ENCODE measurements at regions not wholly inside any gene's neighbourhood (a gene's known extent, or its start where the extent isn't known, plus 50 kb on each side); places are given as distances from the start of the nearest gene placed in this dataset.
"Not testable (repeated sequence)": the region's sequence is repeated elsewhere in the genome, so short reads cannot be mapped to it uniquely, and the experiment has no call there.

GRCh38 chr2:7552825-7553570 lies 635.8 kb downstream of the RNF144A start:
- no peaks in the 10 kb centered on the region for H3K9me3 ChIP-seq (ENCODE audit: low read depth)
- no peaks in the 10 kb centered on the region for H3K36me3 ChIP-seq
- DNase-seq (ENCODE audit: low read depth in 1 of 2, low spot score in 1 of 2) = no peak
- H3K27ac ChIP-seq = no peak overlapping the region
- H3K4me1 ChIP-seq (ENCODE audit: low read depth) = no peaks in the 10 kb centered on the region
- H3K4me3 ChIP-seq = no peak overlapping the region
- H3K27me3 ChIP-seq = no peaks in the 10 kb centered on the region
- no peak for TF ChIP-seq CTCF (IDR thresholded peaks at IDR 0.05; ENCODE audit: low read depth, low read length)

- TF ChIP-seq CTCF (IDR thresholded peaks at IDR 0.05; ENCODE audit: low read depth, low read length) = no peak
- H3K9me3 ChIP-seq (ENCODE audit: low read depth) = no peaks in the 10 kb centered on the region
- DNase-seq (ENCODE audit: low read depth in 1 of 2, low spot score in 1 of 2) = no peak
- no peak overlapping the region for H3K4me3 ChIP-seq
- H3K27ac ChIP-seq = no peak overlapping the region
- no peaks in the 10 kb centered on the region for H3K36me3 ChIP-seq
- no peaks in the 10 kb centered on the region for H3K4me1 ChIP-seq (ENCODE audit: low read depth)
- H3K27me3 ChIP-seq = no peaks in the 10 kb centered on the region
Measured at GRCh38 chr2:7555260-7555659, 638.0 kb downstream of the RNF144A start.

GRCh38 chr2:7557376-7557775 lies 640.2 kb downstream of the RNF144A start:
- Histone ChIP-seq H3K9me3 (ENCODE audit: low read depth) (no peaks in the 10 kb centered on the region), H3K36me3 (no peaks in the 10 kb centered on the region), H3K27ac (no peak overlapping the region), H3K4me1 (ENCODE audit: low read depth) (no peaks in the 10 kb centered on the region), H3K27me3 (no peaks in the 10 kb centered on the region), H3K4me3 (no peak overlapping the region)
- DNase-seq (ENCODE audit: low read depth in 1 of 2, low spot score in 1 of 2) = no peak
- no peak for TF ChIP-seq CTCF (IDR thresholded peaks at IDR 0.05; ENCODE audit: low read depth, low read length)

GRCh38 chr2:7559791-7560190 lies 642.6 kb downstream of the RNF144A start:
- no peak overlapping the region for H3K27ac ChIP-seq
- no peak for DNase-seq (ENCODE audit: low read depth in 1 of 2, low spot score in 1 of 2)
- H3K27me3 ChIP-seq = no peaks in the 10 kb centered on the region
- H3K4me3 ChIP-seq = no peak overlapping the region
- TF ChIP-seq CTCF (IDR thresholded peaks at IDR 0.05; ENCODE audit: low read depth, low read length) = no peak
- no peaks in the 10 kb centered on the region for H3K9me3 ChIP-seq (ENCODE audit: low read depth)
- H3K36me3 ChIP-seq = no peaks in the 10 kb centered on the region
- no peaks in the 10 kb centered on the region for H3K4me1 ChIP-seq (ENCODE audit: low read depth)

- H3K4me1 ChIP-seq (ENCODE audit: low read depth) = no peaks in the 10 kb centered on the region
- no peaks in the 10 kb centered on the region for H3K27me3 ChIP-seq
- no peak for DNase-seq (ENCODE audit: low read depth in 1 of 2, low spot score in 1 of 2)
- no peak overlapping the region for H3K27ac ChIP-seq
- no peak for TF ChIP-seq CTCF (IDR thresholded peaks at IDR 0.05; ENCODE audit: low read depth, low read length)
- H3K36me3 ChIP-seq = no peaks in the 10 kb centered on the region
- no peak overlapping the region for H3K4me3 ChIP-seq
- H3K9me3 ChIP-seq (ENCODE audit: low read depth) = no peaks in the 10 kb centered on the region
Measured at GRCh38 chr2:7566382-7566881, 649.2 kb downstream of the RNF144A start.

- H3K4me3 ChIP-seq; DNase-seq (ENCODE audit: low read depth in 1 of 2, low spot score in 1 of 2); H3K27ac ChIP-seq: not testable (repeated sequence)
Measured at GRCh38 chr2:7567116-7567515, 649.9 kb downstream of the RNF144A start.

More at GRCh38 chr2:7567116-7567515, 649.9 kb downstream of the RNF144A start:
- H3K4me1 ChIP-seq (ENCODE audit: low read depth); H3K9me3 ChIP-seq (ENCODE audit: low read depth); H3K27me3 ChIP-seq; H3K36me3 ChIP-seq: not testable (repeated sequence)
